ENCODE measurements at regions not wholly inside any gene's neighbourhood (a gene's known extent, or its start where the extent isn't known, plus 50 kb on each side); places are given as distances from the start of the nearest gene placed in this dataset.
"Not testable (repeated sequence)": the region's sequence is repeated elsewhere in the genome, so short reads cannot be mapped to it uniquely, and the experiment has no call there.

GRCh38 chr2:173524256-173524955 lies 169.7 kb downstream of the CDCA7 start:
- DNase-seq (ENCODE audit: low read depth, low spot score) = no peak
- in situ Hi-C loops (cut with HindIII; ENCODE audit: low pct_unique_long_range_greater_than_20kb, low sequenced_read_pairs) = no loop called here

DNA sequence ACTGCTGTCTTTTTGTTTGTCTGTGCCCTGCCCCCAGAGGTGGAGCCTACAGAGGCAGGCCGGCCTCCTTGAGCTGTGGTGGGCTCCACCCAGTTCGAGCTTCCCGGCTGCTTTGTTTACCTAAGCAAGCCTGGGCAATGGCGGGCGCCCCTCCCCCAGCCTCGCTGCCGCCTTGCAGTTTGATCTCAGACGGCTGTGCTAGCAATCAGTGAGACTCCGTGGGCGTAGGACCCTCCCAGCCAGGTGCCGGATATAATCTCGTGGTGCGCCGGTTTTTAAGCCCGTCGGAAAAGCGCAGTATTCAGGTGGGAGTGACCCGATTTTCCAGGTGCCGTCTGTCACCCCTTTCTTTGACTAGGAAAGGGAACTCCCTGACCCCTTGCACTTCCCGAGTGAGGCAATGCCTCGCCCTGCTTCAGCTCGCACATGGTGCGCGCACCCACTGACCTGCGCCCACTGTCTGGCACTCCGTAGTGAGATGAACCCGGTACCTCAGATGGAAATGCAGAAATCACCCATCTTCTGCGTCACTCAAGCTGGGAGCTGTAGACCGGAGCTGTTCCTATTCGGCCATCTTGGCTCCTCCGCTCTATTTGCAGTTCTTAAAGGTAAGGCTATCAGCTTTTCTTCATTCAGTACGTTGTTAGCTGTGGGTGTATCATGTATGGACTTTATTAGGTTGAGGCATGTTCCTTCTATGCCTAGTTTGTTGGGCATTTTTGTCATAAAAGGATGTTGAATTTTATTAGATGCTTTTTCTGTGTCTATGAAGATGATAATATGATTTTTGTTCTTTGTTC lies 178.3 kb downstream of the CDCA7 start:
- in situ Hi-C loops (cut with HindIII; ENCODE audit: low pct_unique_long_range_greater_than_20kb, low sequenced_read_pairs); DNase-seq (ENCODE audit: low read depth, low spot score): not testable (repeated sequence)

DNA sequence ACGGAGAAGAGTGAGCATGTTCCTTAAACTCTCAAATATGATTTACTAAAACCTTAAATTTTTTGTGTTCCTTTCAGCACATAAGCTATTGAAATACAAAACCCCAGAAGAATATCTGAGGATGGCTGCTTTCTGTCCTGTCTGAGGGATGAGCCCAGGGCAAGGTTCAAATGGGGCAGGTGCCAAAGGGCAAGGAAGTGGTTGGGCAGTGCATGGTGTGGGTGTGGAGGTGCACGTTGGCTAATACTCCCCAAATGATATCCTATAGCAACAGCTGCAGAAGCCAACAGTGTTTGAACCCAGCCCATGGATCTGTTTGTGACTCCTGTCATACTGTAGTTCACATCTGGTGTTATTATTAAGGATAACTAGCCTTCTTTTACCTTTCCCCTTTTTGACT lies 183.0 kb downstream of the CDCA7 start:
- no peak for DNase-seq (ENCODE audit: low read depth, low spot score)
- in situ Hi-C loops (cut with HindIII; ENCODE audit: low pct_unique_long_range_greater_than_20kb, low sequenced_read_pairs) = no loop called here

GRCh38 chr2:173539615-173540014 lies 184.9 kb downstream of the CDCA7 start:
- in situ Hi-C loops (cut with HindIII; ENCODE audit: low pct_unique_long_range_greater_than_20kb, low sequenced_read_pairs) = no loop called here
- DNase-seq (ENCODE audit: low read depth, low spot score) = no peak

- in situ Hi-C loops (cut with HindIII; ENCODE audit: low pct_unique_long_range_greater_than_20kb, low sequenced_read_pairs) = no loop called here
- no peak for DNase-seq (ENCODE audit: low read depth, low spot score)
Observed at GRCh38 chr2:173544641-173545363, 190.1 kb downstream of the CDCA7 start.

GRCh38 chr2:173545364-173545763 lies 190.7 kb downstream of the CDCA7 start:
- in situ Hi-C loops (cut with HindIII; ENCODE audit: low pct_unique_long_range_greater_than_20kb, low sequenced_read_pairs) = no loop called here
- peak; percentile 24 for DNase-seq (ENCODE audit: low read depth, low spot score)

DNA sequence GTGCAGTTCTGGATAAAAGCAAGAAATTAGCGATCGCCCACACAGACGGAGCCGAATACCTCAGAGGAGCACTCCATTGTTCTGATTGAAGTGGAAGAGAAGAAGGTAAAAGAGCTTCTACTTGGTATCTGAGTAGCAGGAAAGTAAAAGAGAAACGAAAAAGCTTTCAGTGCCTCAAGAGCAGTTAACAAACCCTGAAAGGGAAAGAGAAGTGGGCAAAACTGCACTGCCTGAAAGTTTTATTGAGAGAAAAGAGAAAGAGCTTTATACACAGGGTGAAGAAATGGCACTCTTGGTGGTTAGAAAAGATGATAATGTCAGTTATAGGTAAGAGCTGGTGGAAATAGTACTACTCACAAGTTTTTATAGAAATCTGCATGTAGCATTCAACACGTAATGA lies 192.8 kb downstream of the CDCA7 start:
- no peak for DNase-seq (ENCODE audit: low read depth, low spot score)
- in situ Hi-C loops (cut with HindIII; ENCODE audit: low pct_unique_long_range_greater_than_20kb, low sequenced_read_pairs) = no loop called here

GRCh38 chr2:173550143-173550542 lies 195.5 kb downstream of the CDCA7 start:
- in situ Hi-C loops (cut with HindIII; ENCODE audit: low pct_unique_long_range_greater_than_20kb, low sequenced_read_pairs) = no loop called here

GRCh38 chr2:173552531-173552930 lies 197.9 kb downstream of the CDCA7 start:
- in situ Hi-C loops (cut with HindIII; ENCODE audit: low pct_unique_long_range_greater_than_20kb, low sequenced_read_pairs) = no loop called here
- no peak for DNase-seq (ENCODE audit: low read depth, low spot score)

More at GRCh38 chr2:173550143-173550542, 195.5 kb downstream of the CDCA7 start:
- DNase-seq (ENCODE audit: low read depth, low spot score) = no peak

DNA sequence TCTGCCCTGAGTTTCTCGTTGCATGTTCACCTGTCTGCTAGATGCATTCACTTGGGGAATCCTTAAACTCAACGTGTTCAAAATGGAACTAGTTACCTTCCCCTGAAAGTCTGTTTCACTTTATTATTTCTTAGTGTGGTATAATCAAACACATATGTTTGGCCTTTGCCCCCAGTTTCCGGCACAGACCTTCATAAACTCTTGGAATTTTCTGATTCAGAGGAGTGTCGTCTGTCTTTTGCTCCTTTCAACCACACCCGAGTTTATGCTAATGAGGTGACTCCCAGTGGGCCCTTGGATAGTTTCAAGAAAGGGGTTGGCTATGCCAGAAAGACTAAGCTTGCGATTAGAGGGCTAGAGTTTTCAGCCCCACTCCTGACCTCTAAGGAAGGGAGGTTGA lies 198.9 kb downstream of the CDCA7 start:
- no peak for DNase-seq (ENCODE audit: low read depth, low spot score)
- in situ Hi-C loops (cut with HindIII; ENCODE audit: low pct_unique_long_range_greater_than_20kb, low sequenced_read_pairs) = no loop called here

GRCh38 chr2:173555833-173556232 lies 201.2 kb downstream of the CDCA7 start:
- in situ Hi-C loops (cut with HindIII; ENCODE audit: low pct_unique_long_range_greater_than_20kb, low sequenced_read_pairs) = no loop called here
- DNase-seq (ENCODE audit: low read depth, low spot score) = no peak

- no peak for DNase-seq (ENCODE audit: low read depth, low spot score)
- in situ Hi-C loops (cut with HindIII; ENCODE audit: low pct_unique_long_range_greater_than_20kb, low sequenced_read_pairs) = no loop called here
Observed at GRCh38 chr2:173556816-173557215, 202.1 kb downstream of the CDCA7 start.

DNA sequence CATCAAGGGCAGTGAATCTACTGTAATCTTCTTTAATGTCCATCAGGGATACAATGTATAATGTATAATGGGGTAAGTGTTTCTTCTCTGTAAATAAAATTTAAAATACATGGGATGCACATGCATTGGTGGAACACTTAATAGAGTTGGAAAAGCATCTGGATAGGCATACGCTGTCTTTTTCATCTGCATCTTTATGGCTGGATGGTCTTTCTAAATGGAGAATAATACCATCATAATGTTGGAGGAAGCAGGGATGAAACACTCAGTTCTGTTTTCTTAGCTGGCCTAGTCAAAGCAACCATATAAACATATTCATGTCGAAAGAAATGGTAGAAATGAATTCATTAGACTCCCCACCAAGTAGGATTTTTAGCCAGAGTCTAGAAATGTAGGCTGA lies 202.8 kb downstream of the CDCA7 start:
- in situ Hi-C loops (cut with HindIII; ENCODE audit: low pct_unique_long_range_greater_than_20kb, low sequenced_read_pairs) = no loop called here
- no peak for DNase-seq (ENCODE audit: low read depth, low spot score)

DNA sequence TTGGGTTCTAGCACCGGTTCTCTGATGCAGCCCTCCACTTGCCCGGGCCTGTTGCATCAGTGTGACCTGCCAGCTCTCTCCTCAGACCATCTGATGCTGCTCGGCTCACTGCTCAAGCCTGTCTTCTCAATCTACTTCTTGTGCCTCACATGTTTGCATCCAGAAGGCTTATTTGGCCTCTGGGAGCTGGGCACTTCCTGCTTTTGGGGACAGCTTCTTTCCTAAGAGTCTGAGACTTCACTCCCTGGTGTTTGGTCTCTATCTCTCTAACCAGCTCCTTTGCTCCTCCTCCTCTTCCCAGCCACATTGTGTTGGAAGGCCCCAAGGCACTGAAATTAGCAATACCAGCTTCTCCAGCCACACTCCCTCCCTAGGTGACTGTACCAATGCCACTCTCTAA lies 212.8 kb downstream of the CDCA7 start:
- in situ Hi-C loops (cut with HindIII; ENCODE audit: low pct_unique_long_range_greater_than_20kb, low sequenced_read_pairs) = no loop called here
- no peak for DNase-seq (ENCODE audit: low read depth, low spot score)

GRCh38 chr2:173568054-173568453 lies 213.4 kb downstream of the CDCA7 start:
- in situ Hi-C loops (cut with HindIII; ENCODE audit: low pct_unique_long_range_greater_than_20kb, low sequenced_read_pairs) = no loop called here
- DNase-seq (ENCODE audit: low read depth, low spot score) = peak; percentile 80

GRCh38 chr2:173571021-173571821 lies 216.5 kb downstream of the CDCA7 start:
- in situ Hi-C loops (cut with HindIII; ENCODE audit: low pct_unique_long_range_greater_than_20kb, low sequenced_read_pairs) = no loop called here
- DNase-seq (ENCODE audit: low read depth, low spot score) = peak; percentile 37

DNA sequence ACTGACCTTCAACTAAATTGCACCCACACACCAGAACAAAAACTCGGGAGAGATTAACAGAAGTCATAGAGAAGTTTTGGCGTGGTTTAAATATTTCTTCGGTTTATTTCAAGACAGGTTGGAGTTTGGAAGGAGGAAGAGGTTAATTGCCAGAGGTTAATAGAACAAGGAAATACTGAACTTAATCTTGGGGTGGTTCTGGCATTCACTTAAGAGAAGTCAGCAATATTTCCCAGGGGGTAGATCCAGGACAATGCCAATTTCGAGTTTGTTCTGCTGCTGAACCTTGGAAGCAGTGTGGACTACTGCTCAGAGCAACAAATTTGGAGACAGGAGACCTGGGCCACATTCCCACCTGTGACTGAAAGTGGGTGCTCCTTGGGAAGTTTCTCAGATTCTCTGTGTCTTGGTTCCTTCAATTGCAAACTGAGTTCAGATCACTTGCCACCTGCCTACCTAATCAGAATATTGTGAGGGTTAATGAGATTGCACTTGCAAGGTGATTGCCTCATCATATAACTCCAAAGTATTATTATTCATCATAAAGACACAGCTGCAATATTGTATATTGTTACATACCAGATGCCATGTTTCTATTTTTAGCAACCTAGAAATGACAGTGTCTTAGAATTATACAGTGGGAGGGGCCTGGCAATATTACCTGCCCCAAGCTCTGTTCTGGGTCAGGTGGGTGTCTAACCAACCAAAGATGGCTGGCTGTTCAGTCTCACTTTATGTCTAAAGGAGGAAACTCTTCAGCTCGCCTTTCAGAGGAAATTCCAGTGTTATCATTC lies 217.4 kb downstream of the CDCA7 start:
- in situ Hi-C loops (cut with HindIII; ENCODE audit: low pct_unique_long_range_greater_than_20kb, low sequenced_read_pairs) = no loop called here
- no peak for DNase-seq (ENCODE audit: low read depth, low spot score)
